IMR-90 (cell line): ENCODE measurements at regions not wholly inside any gene's neighbourhood (a gene's known extent, or its start where the extent isn't known, plus 50 kb on each side); places are given as distances from the start of the nearest gene placed in this dataset.

Experiments used
- ATAC-seq: fragments of 200-7000 bp; cut with Tn5 transposase; 2 replicates; pipeline ENCODE4 v1.9.1; 2020; ENCODE audit warnings: low read depth, mild to moderate bottlenecking, moderate library complexity
- BruUV-seq: library from RNA; stranded (reverse); fragments of 400-500 nt; replicated peaks from 2 replicates; lab custom pipeline; 2021; lab: Mats Ljungman, UMichigan
- CTCF ChIA-PET: fragments of 300-600 bp; formaldehyde crosslinking; extraction: SDS; loops from one replicate; lab custom pipeline; 2021; ENCODE audit warnings: antibody characterized with exemption; lab: Yijun Ruan, JAX
- POLR2A ChIA-PET: fragments of 300-600 bp; sonication (Branson Sonifier 250); formaldehyde crosslinking; loops from one replicate; lab custom pipeline; 2022; ENCODE audit warnings: antibody characterized with exemption; ENCODE audit not compliant: unreplicated experiment; lab: Charles Lee
- DNase-seq: peaks from one replicate; pipeline ENCODE4 v3.0.0; 2013
- H2AFZ ChIP-seq: replicated peaks from 2 replicates; pipeline ENCODE3; 2013; ENCODE audit warnings: low read length, mild to moderate bottlenecking; ENCODE audit not compliant: poor library complexity
- H2AK5ac ChIP-seq: 2 replicates; pipeline ENCODE4 v1.6.1; 2013; ENCODE audit warnings: low read depth, low read length, inconsistent platforms
- H2AK9ac ChIP-seq: replicated peaks from 2 replicates; pipeline ENCODE3; 2013; ENCODE audit warnings: mild to moderate bottlenecking, low read depth, low read length, moderate library complexity; ENCODE audit not compliant: poor library complexity
- H2BK120ac ChIP-seq: 2 replicates; pipeline ENCODE4 v1.6.1; 2013; ENCODE audit warnings: low read depth, low read length, inconsistent platforms
- H2BK15ac ChIP-seq: 3 replicates; pipeline ENCODE4 v1.6.1; 2013; ENCODE audit warnings: low read depth, low read length, inconsistent platforms
- H2BK20ac ChIP-seq: 2 replicates; pipeline ENCODE4 v1.6.1; 2013; ENCODE audit warnings: low read depth, mild to moderate bottlenecking, inconsistent platforms, low read length, moderate library complexity
- H2BK5ac ChIP-seq: 2 replicates; pipeline ENCODE4 v1.6.1; 2013; ENCODE audit warnings: mild to moderate bottlenecking, low read depth, low read length, inconsistent platforms; ENCODE audit not compliant: poor library complexity, severe bottlenecking
- H3K14ac ChIP-seq: replicated peaks from 2 replicates; pipeline ENCODE4 v1.6.1; 2013; ENCODE audit warnings: low read depth, low read length, inconsistent platforms
- H3K18ac ChIP-seq: 2 replicates; pipeline ENCODE4 v1.6.1; 2013; ENCODE audit warnings: low read depth, low read length, control low read depth
- H3K23ac ChIP-seq: 2 replicates; pipeline ENCODE4 v1.6.1; 2013; ENCODE audit warnings: low read depth, low read length, inconsistent platforms
- H3K27ac ChIP-seq: 2 replicates; pipeline ENCODE4 v1.5.1; 2013; ENCODE audit warnings: mild to moderate bottlenecking, control low read depth, low read length; ENCODE audit not compliant: insufficient read depth
- H3K27me3 ChIP-seq: 2 replicates; pipeline ENCODE4 v1.6.1; 2013; ENCODE audit warnings: low read length; ENCODE audit not compliant: control insufficient read depth, insufficient read depth
- H3K36me3 ChIP-seq: 2 replicates; pipeline ENCODE4 v1.6.1; 2013; ENCODE audit warnings: low read length, mixed read lengths; ENCODE audit not compliant: control insufficient read depth, insufficient read depth
- H3K4ac ChIP-seq: 2 replicates; pipeline ENCODE4 v1.6.1; 2013; ENCODE audit warnings: low read depth, low read length, inconsistent platforms
- H3K4me1 ChIP-seq: 2 replicates; pipeline ENCODE4 v1.6.1; 2013; ENCODE audit warnings: low read length, mixed read lengths; ENCODE audit not compliant: control insufficient read depth, insufficient read depth
- H3K4me2 ChIP-seq: 2 replicates; pipeline ENCODE4 v1.6.1; 2013; ENCODE audit warnings: low read depth, mild to moderate bottlenecking, control low read depth, low read length, moderate library complexity
- H3K4me3 ChIP-seq: 2 replicates; pipeline ENCODE4 v1.5.1; 2013; ENCODE audit warnings: low read depth, mild to moderate bottlenecking, control low read depth, low read length, moderate library complexity; ENCODE audit not compliant: insufficient read depth
- H3K56ac ChIP-seq: 2 replicates; pipeline ENCODE4 v1.6.1; 2013; ENCODE audit warnings: low read length, inconsistent platforms; ENCODE audit not compliant: insufficient read depth; ENCODE audit errors: extremely low read depth
- H3K79me1 ChIP-seq, 2 experiments: 2 replicates each; pipeline ENCODE4 v1.6.1; 2013; ENCODE audit warnings: low read length in 2 of 2, inconsistent platforms in 1 of 2, low read depth in 1 of 2
- H3K9ac ChIP-seq: 2 replicates; pipeline ENCODE4 v1.6.1; 2013; ENCODE audit warnings: low read depth, low read length, control low read depth
- H3K9me1 ChIP-seq: 2 replicates; pipeline ENCODE4 v1.6.1; 2013; ENCODE audit warnings: low read length, inconsistent platforms; ENCODE audit not compliant: insufficient read depth
- H3K9me3 ChIP-seq: 2 replicates; pipeline ENCODE4 v1.6.1; 2013; ENCODE audit warnings: low read length; ENCODE audit not compliant: control insufficient read depth, insufficient read depth
- H4K20me1 ChIP-seq: 2 replicates; pipeline ENCODE4 v1.6.1; 2013; ENCODE audit warnings: low read length, inconsistent platforms; ENCODE audit not compliant: insufficient read depth
- H4K5ac ChIP-seq: 2 replicates; pipeline ENCODE4 v1.6.1; 2013; ENCODE audit warnings: mild to moderate bottlenecking, low read depth, low read length, control low read depth
- H4K8ac ChIP-seq, 2 experiments: 2 replicates each; pipeline ENCODE4 v1.6.1; 2013; ENCODE audit warnings: low read depth in 2 of 2, low read length in 2 of 2, control low read depth in 1 of 2, inconsistent platforms in 1 of 2
- H4K91ac ChIP-seq: 2 replicates; pipeline ENCODE4 v1.6.1; 2013; ENCODE audit warnings: low read depth, low read length, inconsistent platforms; ENCODE audit not compliant: insufficient read depth
- BHLHE40 ChIP-seq: fragments of 150-350 bp; IDR thresholded peaks from 2 replicates; pipeline ENCODE4 v1.6.1; 2016; ENCODE audit warnings: mild to moderate bottlenecking, low read depth, low read length
- NFE2L2 ChIP-seq: fragments of 150-350 bp; IDR thresholded peaks from 2 replicates; pipeline ENCODE4 v1.6.1; 2016; ENCODE audit warnings: low read depth, mild to moderate bottlenecking, low read length
- WGBS, 2 experiments: methylation state at CpG; one replicate each; pipeline versions ENCODE4 v1.1.5 to v1.1.7; 2013; ENCODE audit warnings: missing lambda C conversion rate in 2 of 2; ENCODE audit not compliant: insufficient read length in 1 of 2; ENCODE audit errors: extremely low coverage in 2 of 2; 5-methylcytosine and 5-hydroxymethylcytosine counted together
- dilution Hi-C: fragments of 300-500 bp; cut with HindIII; formaldehyde crosslinking; loops from one replicate; pipeline ENCODE4 v1.14.3; 2018; ENCODE audit warnings: low sequenced_read_pairs; ENCODE audit not compliant: unreplicated experiment
- in situ Hi-C: fragments of 300-500 bp; cut with MboI; formaldehyde crosslinking; loops from 3 replicates; pipeline ENCODE4 v1.14.3; 2019; ENCODE audit warnings: low sequenced_read_pairs, inconsistent platforms, mixed read lengths
- intact Hi-C: fragments of 100-400 bp; cut with micrococcal nuclease; formaldehyde crosslinking; loops from 2 replicates; pipeline ENCODE4 v1.10.0; 2022

GRCh38 chr7:57363321-57363720, 86.7 kb upstream of the ZNF716 start:
- DNase-seq = no peak
- intact Hi-C loops = no loop called here
- no peak overlapping the region for H4K5ac ChIP-seq
- no peak overlapping the region for H2AFZ ChIP-seq
- in situ Hi-C loops = no loop called here
- H3K4me3 ChIP-seq = no peak overlapping the region
- no peak overlapping the region for H3K4me2 ChIP-seq
- H3K9me3 ChIP-seq = peaks cover 17% of the 10 kb centered on the region
- 37% methylated on average over 5 of the region's 8 CpGs; no CpG with 5 or more reads in 1 of the 2 experiments for WGBS, 2 experiments
- no peak for ATAC-seq
- no peak overlapping the region for H2AK9ac ChIP-seq
- H3K56ac ChIP-seq = no peak overlapping the region
- CTCF ChIA-PET = no interaction called here
- H2BK120ac ChIP-seq = no peak overlapping the region
- BruUV-seq = no TSS peak
- H3K79me1 ChIP-seq = no peaks in the 10 kb centered on the region
- H3K4ac ChIP-seq = no peak overlapping the region
- dilution Hi-C loops = no loop called here
- no peaks in the 10 kb centered on the region for H4K20me1 ChIP-seq
- no peaks in the 10 kb centered on the region for H3K9me1 ChIP-seq
- no peak overlapping the region for H4K8ac ChIP-seq
- POLR2A ChIA-PET = no interaction called here
- no peak overlapping the region for H3K14ac ChIP-seq
- no peak overlapping the region for H3K27ac ChIP-seq
- no peak overlapping the region for H4K91ac ChIP-seq
- H3K9ac ChIP-seq = no peak overlapping the region
- no peaks in the 10 kb centered on the region for H3K4me1 ChIP-seq
- H3K27me3 ChIP-seq = no peaks in the 10 kb centered on the region
- TF ChIP-seq NFE2L2 (no peak), BHLHE40 (no peak)
- no peak overlapping the region for H2AK5ac ChIP-seq
- H2BK20ac ChIP-seq = no peak overlapping the region
- no peaks in the 10 kb centered on the region for H3K36me3 ChIP-seq
- H3K18ac ChIP-seq = no peak overlapping the region
- no peak overlapping the region for H2BK15ac ChIP-seq
- no peak overlapping the region for H2BK5ac ChIP-seq
- H3K23ac ChIP-seq = no peak overlapping the region
